SK-N-SH treated with all-trans-retinoic acid at 6 μM for 48 hours (cell line): ENCODE measurements at regions not wholly inside any gene's neighbourhood (a gene's known extent, or its start where the extent isn't known, plus 50 kb on each side); places are given as distances from the start of the nearest gene placed in this dataset.
"Not testable (repeated sequence)": the region's sequence is repeated elsewhere in the genome, so short reads cannot be mapped to it uniquely, and the experiment has no call there.

ENCODE experiments used
- ATAC-seq: fragments of 200-7000 bp; cut with Tn5 transposase; 3 replicates; pipeline ENCODE4 v1.9.1; 2020; ENCODE audit warnings: mild to moderate bottlenecking, moderate library complexity
- ARNTL ChIP-seq: fragments of 450-650 bp; formaldehyde crosslinking; IDR thresholded peaks from 2 replicates; pipeline ENCODE4 v1.5.0; 2020; ENCODE audit warnings: low read depth, mild to moderate bottlenecking, moderate library complexity, borderline replicate concordance
- BACH2 ChIP-seq: fragments of 250-450 bp; sonication (Bioruptor Pico); IDR thresholded peaks from 2 replicates; pipeline ENCODE4 v1.9.0; 2021; ENCODE audit warnings: mild to moderate bottlenecking, borderline replicate concordance
- CREB5 ChIP-seq: fragments of 250-450 bp; sonication (Bioruptor Pico); IDR thresholded peaks from 2 replicates; pipeline ENCODE4 v1.5.1; 2020; ENCODE audit warnings: low read depth, mild to moderate bottlenecking, moderate library complexity
- CSDC2 ChIP-seq: fragments of 250-450 bp; sonication (Bioruptor Pico); IDR thresholded peaks from 2 replicates; pipeline ENCODE4 v1.5.0; 2020; ENCODE audit warnings: mild to moderate bottlenecking, moderate library complexity
- CSRNP3 ChIP-seq: fragments of 250-450 bp; sonication (Bioruptor Pico); IDR thresholded peaks from 2 replicates; pipeline ENCODE4 v1.5.1; 2021; ENCODE audit warnings: mild to moderate bottlenecking, moderate library complexity
- ESRRG ChIP-seq: fragments of 250-450 bp; sonication (Bioruptor Pico); IDR thresholded peaks from 2 replicates; pipeline ENCODE4 v1.6.1; 2021; ENCODE audit warnings: mild to moderate bottlenecking
- GLIS3 ChIP-seq: fragments of 250-450 bp; sonication (Bioruptor Pico); IDR thresholded peaks from 2 replicates; pipeline ENCODE4 v1.5.0; 2020; ENCODE audit warnings: mild to moderate bottlenecking, moderate library complexity
- ISL1 ChIP-seq: fragments of 250-450 bp; sonication (Bioruptor Pico); IDR thresholded peaks from 2 replicates; pipeline ENCODE4 v2.1.2; 2022; ENCODE audit warnings: mild to moderate bottlenecking, moderate library complexity
- OSR1 ChIP-seq: fragments of 250-450 bp; sonication (Bioruptor Pico); IDR thresholded peaks from 2 replicates; pipeline ENCODE4 v1.8.0; 2022; ENCODE audit warnings: moderate library complexity, mild to moderate bottlenecking, inconsistent platforms
- PATZ1 ChIP-seq: fragments of 250-450 bp; sonication (Bioruptor Pico); IDR thresholded peaks from 2 replicates; pipeline ENCODE4 v1.8.0; 2020; ENCODE audit warnings: mild to moderate bottlenecking, moderate library complexity, borderline replicate concordance
- POU6F1 ChIP-seq: fragments of 250-450 bp; sonication (Bioruptor Pico); IDR thresholded peaks from 2 replicates; pipeline ENCODE4 v1.8.0; 2021; ENCODE audit warnings: low read depth, mild to moderate bottlenecking, moderate library complexity, borderline replicate concordance
- PPARA ChIP-seq: fragments of 250-450 bp; sonication (Bioruptor Pico); IDR thresholded peaks from 2 replicates; pipeline ENCODE4 v1.5.0; 2020; ENCODE audit warnings: mild to moderate bottlenecking, borderline replicate concordance
- RARB ChIP-seq: fragments of 250-450 bp; sonication (Bioruptor Pico); IDR thresholded peaks from 2 replicates; pipeline ENCODE4 v1.8.0; 2021; ENCODE audit warnings: mild to moderate bottlenecking, moderate library complexity
- SNAI2 ChIP-seq: fragments of 250-450 bp; sonication (Bioruptor Pico); IDR thresholded peaks from 2 replicates; pipeline ENCODE4 v1.5.0; 2020; ENCODE audit warnings: mild to moderate bottlenecking, moderate library complexity
- TCF4 ChIP-seq: fragments of 250-450 bp; sonication (Bioruptor Pico); IDR thresholded peaks from 2 replicates; pipeline ENCODE4 v1.8.0; 2021; ENCODE audit warnings: mild to moderate bottlenecking, moderate library complexity, borderline replicate concordance
- TOX ChIP-seq: fragments of 250-450 bp; sonication (Bioruptor Pico); IDR thresholded peaks from 2 replicates; pipeline ENCODE4 v1.8.0; 2021; ENCODE audit warnings: mild to moderate bottlenecking, moderate library complexity, borderline replicate concordance
- TSHZ2 ChIP-seq: fragments of 250-450 bp; sonication (Bioruptor Pico); IDR thresholded peaks from 2 replicates; pipeline ENCODE4 v1.5.0; 2020; ENCODE audit warnings: mild to moderate bottlenecking, moderate library complexity
- ZC3H10 ChIP-seq: fragments of 250-450 bp; sonication (Bioruptor Pico); IDR thresholded peaks from 2 replicates; pipeline ENCODE4 v1.5.1; 2021; ENCODE audit warnings: mild to moderate bottlenecking, moderate library complexity
- ZFP3 ChIP-seq: fragments of 250-450 bp; sonication (Bioruptor Pico); IDR thresholded peaks from 2 replicates; pipeline ENCODE4 v1.5.0; 2020; ENCODE audit warnings: mild to moderate bottlenecking, moderate library complexity
- ZFP30 ChIP-seq: fragments of 450-650 bp; formaldehyde crosslinking; IDR thresholded peaks from 2 replicates; pipeline ENCODE4 v1.5.0; 2022; ENCODE audit warnings: mild to moderate bottlenecking, moderate library complexity
- ZNF565 ChIP-seq: fragments of 450-650 bp; formaldehyde crosslinking; conservative IDR thresholded peaks from 2 replicates; pipeline ENCODE4 v1.5.0; 2020; ENCODE audit warnings: low read depth, mild to moderate bottlenecking, moderate library complexity
- ZNF8 ChIP-seq: fragments of 450-650 bp; formaldehyde crosslinking; IDR thresholded peaks from 2 replicates; pipeline ENCODE4 v1.5.0; 2020; ENCODE audit warnings: mild to moderate bottlenecking, moderate library complexity

GRCh38 chr13:103466761-103467160 lies 400.5 kb upstream of the SLC10A2 start:
- TF ChIP-seq GLIS3 (no peak), RARB (CRISPR knock-in tag) (no peak), ZFP30 (CRISPR knock-in tag) (no peak), CSDC2 (CRISPR knock-in tag) (no peak), ARNTL (CRISPR knock-in tag) (no peak), ZNF565 (no peak), TOX (CRISPR knock-in tag) (no peak), BACH2 (CRISPR knock-in tag) (no peak), PPARA (no peak), TCF4 (CRISPR knock-in tag) (no peak), CSRNP3 (no peak), ZNF8 (no peak), ESRRG (no peak), ZC3H10 (CRISPR knock-in tag) (no peak), CREB5 (no peak)
- ATAC-seq = no peak

GRCh38 chr13:103460246-103460645 lies 394.0 kb upstream of the SLC10A2 start:
- ATAC-seq = not testable (repeated sequence)

GRCh38 chr13:103457050-103457449 lies 390.8 kb upstream of the SLC10A2 start:
- not testable (repeated sequence) for ATAC-seq

GRCh38 chr13:103451656-103452055 lies 385.4 kb upstream of the SLC10A2 start:
- no peak for TF ChIP-seq TCF4 (CRISPR knock-in tag)
- peak; percentile 56; the same call in 1 of the 2 replicates for TF ChIP-seq ISL1 (CRISPR knock-in tag)
- TF ChIP-seq SNAI2 = peak; percentile 38; the same call in 1 of the 2 replicates
- TF ChIP-seq, all 23 proteins: peak for 2
- ATAC-seq = no peak

GRCh38 chr13:103443604-103444003 lies 377.4 kb upstream of the SLC10A2 start:
- no peak for ATAC-seq
- no peak for TF ChIP-seq TCF4 (CRISPR knock-in tag)
- no peak for TF ChIP-seq ARNTL (CRISPR knock-in tag)
- no peak for TF ChIP-seq OSR1 (CRISPR knock-in tag)
- no peak for TF ChIP-seq PATZ1
- no peak for TF ChIP-seq BACH2 (CRISPR knock-in tag)
- TF ChIP-seq POU6F1 (CRISPR knock-in tag) = no peak
- TF ChIP-seq CREB5 = no peak
- no peak for TF ChIP-seq ESRRG
- no peak for TF ChIP-seq PPARA
- TF ChIP-seq SNAI2 = no peak
- TF ChIP-seq ZNF8 = no peak
- no peak for TF ChIP-seq ZFP3 (CRISPR knock-in tag)
- TF ChIP-seq TSHZ2 (CRISPR knock-in tag) = no peak
- no peak for TF ChIP-seq ZFP30 (CRISPR knock-in tag)
- TF ChIP-seq RARB (CRISPR knock-in tag) = no peak
